Hepatocyte (in vitro differentiated cells): ENCODE measurements at regions not wholly inside any gene's neighbourhood (a gene's known extent, or its start where the extent isn't known, plus 50 kb on each side); places are given as distances from the start of the nearest gene placed in this dataset.
"Not testable (repeated sequence)": the region's sequence is repeated elsewhere in the genome, so short reads cannot be mapped to it uniquely, and the experiment has no call there.

ENCODE experiments used
- DNase-seq: peaks from one replicate; pipeline ENCODE4 v3.0.0-alpha.2; 2016; ENCODE audit warnings: low spot score
- H2AFZ ChIP-seq: fragments of 200-600 bp; sonication (generic); 2 replicates; pipeline ENCODE4 v1.6.0; 2016; ENCODE audit warnings: antibody characterized with exemption, mild to moderate bottlenecking
- H3K27ac ChIP-seq: fragments of 200-600 bp; sonication (generic); 2 replicates; pipeline ENCODE4 v1.5.1; 2016; ENCODE audit warnings: mild to moderate bottlenecking
- H3K27me3 ChIP-seq: fragments of 200-600 bp; sonication (generic); 2 replicates; pipeline ENCODE4 v1.6.1; 2016
- H3K36me3 ChIP-seq: fragments of 200-600 bp; sonication (generic); replicated peaks from 2 replicates; pipeline ENCODE4 v1.5.1; 2016; ENCODE audit warnings: low read depth; ENCODE audit not compliant: insufficient read depth
- H3K4me1 ChIP-seq: fragments of 200-600 bp; sonication (generic); 2 replicates; pipeline ENCODE4 v1.5.1; 2016; ENCODE audit warnings: mild to moderate bottlenecking, moderate library complexity; ENCODE audit not compliant: insufficient read depth
- H3K4me2 ChIP-seq: fragments of 200-600 bp; sonication (generic); 2 replicates; pipeline ENCODE4 v1.6.0; 2016
- H3K4me3 ChIP-seq: fragments of 200-600 bp; sonication (generic); 2 replicates; pipeline ENCODE4 v1.5.1; 2016; ENCODE audit warnings: mild to moderate bottlenecking
- H3K79me2 ChIP-seq: fragments of 200-600 bp; sonication (generic); 2 replicates; pipeline ENCODE4 v1.6.0; 2017; ENCODE audit warnings: mild to moderate bottlenecking
- H3K9me2 ChIP-seq: fragments of 200-600 bp; sonication (generic); replicated peaks from 2 replicates; pipeline ENCODE4 v1.6.0; 2017; ENCODE audit warnings: mild to moderate bottlenecking; ENCODE audit not compliant: insufficient read depth
- H3K9me3 ChIP-seq: fragments of 200-600 bp; sonication (generic); 2 replicates; pipeline ENCODE4 v1.5.1; 2016; ENCODE audit warnings: low read depth, mild to moderate bottlenecking
- H4K20me1 ChIP-seq: fragments of 200-600 bp; sonication (generic); 2 replicates; pipeline ENCODE4 v1.6.0; 2016; ENCODE audit warnings: mild to moderate bottlenecking; ENCODE audit not compliant: insufficient read depth, poor library complexity, severe bottlenecking
- EZH2 ChIP-seq: fragments of 200-600 bp; sonication (generic); IDR thresholded peaks from 2 replicates; pipeline ENCODE4 v1.6.1; 2016; ENCODE audit warnings: antibody characterized with exemption, mild to moderate bottlenecking, borderline replicate concordance
- EZH2phosphoT487 ChIP-seq: fragments of 200-600 bp; sonication (generic); IDR thresholded peaks from one replicate; pipeline ENCODE4 v1.6.1; 2018; ENCODE audit warnings: antibody characterized with exemption, mild to moderate bottlenecking, low read depth, moderate library complexity; ENCODE audit not compliant: unreplicated experiment, severe bottlenecking
- WGBS: methylation state at CpG from one replicate; pipeline ENCODE4 v1.1.6; 2016; ENCODE audit warnings: low lambda C conversion rate; ENCODE audit errors: missing lambda C conversion rate; 5-methylcytosine and 5-hydroxymethylcytosine counted together
- TF ChIP-seq, protein P1 (sequence below): fragments of 200-600 bp; sonication (generic); IDR thresholded peaks from 2 replicates; pipeline ENCODE4 v1.5.1; 2016; ENCODE audit warnings: antibody characterized with exemption, mild to moderate bottlenecking; ENCODE audit not compliant: poor library complexity

DNA sequence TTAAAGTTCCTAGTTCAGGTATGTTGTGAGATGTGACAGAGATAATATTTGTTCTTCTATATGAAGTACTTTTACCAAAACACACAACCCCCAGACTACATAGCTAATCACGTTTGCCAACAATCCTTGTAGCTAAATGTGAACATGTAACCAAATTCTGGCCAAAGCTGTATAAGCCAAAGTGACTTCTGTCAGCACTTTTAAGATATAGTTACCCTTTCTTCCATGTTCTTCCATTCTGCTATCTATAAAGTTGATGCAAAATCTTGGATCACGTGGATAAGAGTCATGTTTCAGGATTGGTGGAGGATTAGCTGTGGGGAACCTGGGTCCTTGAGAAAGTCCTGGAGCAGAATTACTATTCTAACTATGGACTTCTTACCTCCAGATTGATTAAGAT lies 1366.6 kb downstream of the FSCB start:
- no peaks in the 10 kb centered on the region for H3K79me2 ChIP-seq
- H3K27me3 ChIP-seq = no peaks in the 10 kb centered on the region
- H3K4me1 ChIP-seq = no peaks in the 10 kb centered on the region
- H3K36me3 ChIP-seq = no peaks in the 10 kb centered on the region
- H3K9me3 ChIP-seq = no peaks in the 10 kb centered on the region
- DNase-seq = no peak
- H4K20me1 ChIP-seq = no peaks in the 10 kb centered on the region
- WGBS = 73% methylated on average over 2 of the region's 2 CpGs
- H3K4me3 ChIP-seq = no peak overlapping the region
- H3K9me2 ChIP-seq = no peaks in the 10 kb centered on the region
- no peak for TF ChIP-seq EZH2
- TF ChIP-seq, protein P1, sequence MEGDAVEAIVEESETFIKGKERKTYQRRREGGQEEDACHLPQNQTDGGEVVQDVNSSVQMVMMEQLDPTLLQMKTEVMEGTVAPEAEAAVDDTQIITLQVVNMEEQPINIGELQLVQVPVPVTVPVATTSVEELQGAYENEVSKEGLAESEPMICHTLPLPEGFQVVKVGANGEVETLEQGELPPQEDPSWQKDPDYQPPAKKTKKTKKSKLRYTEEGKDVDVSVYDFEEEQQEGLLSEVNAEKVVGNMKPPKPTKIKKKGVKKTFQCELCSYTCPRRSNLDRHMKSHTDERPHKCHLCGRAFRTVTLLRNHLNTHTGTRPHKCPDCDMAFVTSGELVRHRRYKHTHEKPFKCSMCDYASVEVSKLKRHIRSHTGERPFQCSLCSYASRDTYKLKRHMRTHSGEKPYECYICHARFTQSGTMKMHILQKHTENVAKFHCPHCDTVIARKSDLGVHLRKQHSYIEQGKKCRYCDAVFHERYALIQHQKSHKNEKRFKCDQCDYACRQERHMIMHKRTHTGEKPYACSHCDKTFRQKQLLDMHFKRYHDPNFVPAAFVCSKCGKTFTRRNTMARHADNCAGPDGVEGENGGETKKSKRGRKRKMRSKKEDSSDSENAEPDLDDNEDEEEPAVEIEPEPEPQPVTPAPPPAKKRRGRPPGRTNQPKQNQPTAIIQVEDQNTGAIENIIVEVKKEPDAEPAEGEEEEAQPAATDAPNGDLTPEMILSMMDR = no peak
- TF ChIP-seq EZH2phosphoT487 = no peak
- no peak overlapping the region for H2AFZ ChIP-seq
- H3K27ac ChIP-seq = no peak overlapping the region
- H3K4me2 ChIP-seq = no peak overlapping the region

DNA sequence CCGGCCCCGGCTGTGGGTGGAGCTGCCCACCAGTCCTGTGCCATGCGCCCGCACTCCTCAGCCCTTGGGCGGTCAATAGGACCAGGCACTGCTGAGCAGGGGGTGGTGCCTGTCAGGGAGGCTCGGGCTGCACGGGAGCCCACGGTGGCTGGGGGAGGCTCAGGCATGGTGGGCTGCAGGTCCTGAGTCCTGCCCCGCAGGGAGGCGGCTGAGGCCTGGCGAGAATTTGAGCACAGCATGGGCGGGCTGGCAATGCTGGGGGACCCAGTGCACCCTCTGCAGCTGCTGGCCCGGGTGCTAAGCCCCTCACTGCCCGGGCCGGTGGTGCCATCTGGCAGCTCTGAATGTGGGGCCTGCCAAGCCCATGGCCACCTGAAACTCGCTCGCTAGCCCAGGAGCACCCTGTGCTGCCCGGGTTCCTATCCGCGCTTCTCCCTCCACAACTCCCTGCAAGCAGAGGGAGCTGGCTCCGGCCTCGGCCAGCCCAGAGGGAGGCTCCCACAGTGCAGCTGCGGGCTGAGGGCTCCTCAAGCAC lies 1371.1 kb downstream of the FSCB start:
- no peaks in the 10 kb centered on the region for H3K27me3 ChIP-seq
- no peaks in the 10 kb centered on the region for H3K9me2 ChIP-seq
- WGBS = 96% methylated on average over 23 of the region's 23 CpGs
- no peaks in the 10 kb centered on the region for H4K20me1 ChIP-seq
- no peak overlapping the region for H3K4me2 ChIP-seq
- H3K27ac ChIP-seq = no peak overlapping the region
- no peak for TF ChIP-seq EZH2phosphoT487
- TF ChIP-seq EZH2 = no peak
- no peaks in the 10 kb centered on the region for H3K79me2 ChIP-seq
- H3K9me3 ChIP-seq = no peaks in the 10 kb centered on the region
- H3K36me3 ChIP-seq = no peaks in the 10 kb centered on the region
- no peak for DNase-seq
- H3K4me1 ChIP-seq = no peaks in the 10 kb centered on the region
- H2AFZ ChIP-seq = no peak overlapping the region
- no peak overlapping the region for H3K4me3 ChIP-seq

DNA sequence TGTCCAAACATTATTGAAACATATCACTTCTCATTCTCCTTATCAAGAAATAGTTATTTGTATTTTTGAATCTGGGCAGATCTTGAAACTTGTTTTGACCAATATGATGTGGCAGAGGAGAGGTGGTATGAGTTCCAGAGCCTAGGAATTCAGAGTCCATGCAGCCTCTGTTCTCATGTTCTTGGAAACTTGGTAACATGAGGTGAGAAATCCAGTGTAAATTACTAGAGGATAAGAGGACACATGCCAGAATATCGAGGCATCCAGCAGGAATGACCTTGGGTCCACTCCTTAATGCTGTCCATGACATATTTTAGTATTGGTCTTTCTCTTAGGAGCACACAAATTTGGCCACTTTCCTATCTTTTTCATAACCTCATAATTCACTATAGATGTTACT lies 1374.6 kb downstream of the FSCB start:
- Histone ChIP-seq H2AFZ (no peak overlapping the region), H4K20me1 (no peaks in the 10 kb centered on the region), H3K36me3 (no peaks in the 10 kb centered on the region), H3K4me1 (no peaks in the 10 kb centered on the region), H3K9me3 (no peaks in the 10 kb centered on the region), H3K27ac (no peak overlapping the region), H3K4me2 (no peak overlapping the region), H3K79me2 (no peaks in the 10 kb centered on the region), H3K4me3 (no peak overlapping the region), H3K9me2 (no peaks in the 10 kb centered on the region), H3K27me3 (no peaks in the 10 kb centered on the region)
- TF ChIP-seq, protein P1 = no peak
- TF ChIP-seq EZH2 = no peak
- TF ChIP-seq EZH2phosphoT487 = no peak
- no peak for DNase-seq
- 64% methylated on average over 1 of the region's 1 CpG for WGBS

DNA sequence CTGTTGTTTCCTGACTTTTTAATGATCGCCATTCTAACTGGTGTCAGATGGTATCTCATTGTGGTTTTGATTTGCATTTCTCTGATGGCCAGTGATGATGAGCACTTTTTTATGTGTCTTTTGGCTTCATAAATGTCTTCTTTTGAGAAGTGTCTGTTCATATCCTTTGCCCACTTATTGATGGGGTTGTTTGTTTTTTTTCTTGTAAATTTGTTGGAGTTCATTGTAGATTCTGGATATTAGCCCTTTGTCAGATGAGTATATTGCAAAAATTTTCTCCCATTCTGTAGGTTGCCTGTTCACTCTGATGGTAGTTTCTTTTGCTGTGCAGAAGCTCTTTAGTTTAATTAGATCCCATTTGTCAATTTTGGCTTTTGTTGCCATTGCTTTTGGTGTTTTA lies 1378.7 kb downstream of the FSCB start:
- H3K4me3 ChIP-seq, H3K36me3 ChIP-seq, H3K4me1 ChIP-seq, H3K27ac ChIP-seq, H4K20me1 ChIP-seq, H3K27me3 ChIP-seq, H2AFZ ChIP-seq, H3K79me2 ChIP-seq, H3K9me3 ChIP-seq, H3K4me2 ChIP-seq, H3K9me2 ChIP-seq, DNase-seq: not testable (repeated sequence)
- 93% methylated on average over 1 of the region's 1 CpG for WGBS

DNA sequence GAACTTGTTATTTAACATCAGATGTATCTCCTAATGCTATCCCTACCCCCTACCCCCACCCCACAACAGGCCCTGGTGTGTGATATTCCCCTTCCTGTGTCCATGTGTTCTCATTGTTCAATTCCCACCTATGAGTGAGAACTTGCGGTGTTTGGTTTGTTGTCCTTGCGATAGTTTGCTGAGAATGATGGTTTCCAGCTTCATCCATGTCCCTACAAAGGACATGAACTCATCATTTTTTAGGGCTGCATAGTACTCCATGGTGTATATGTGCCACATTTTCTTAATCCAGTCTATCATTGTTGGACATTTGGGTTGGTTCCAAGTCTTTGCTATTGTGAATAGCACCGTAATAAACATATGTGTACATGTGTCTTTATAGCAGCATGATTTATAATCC lies 1379.2 kb downstream of the FSCB start:
- H3K4me3 ChIP-seq, H3K36me3 ChIP-seq, H3K79me2 ChIP-seq, DNase-seq, H3K9me2 ChIP-seq, H3K27ac ChIP-seq, H2AFZ ChIP-seq, H3K4me1 ChIP-seq, H3K27me3 ChIP-seq, H4K20me1 ChIP-seq, H3K4me2 ChIP-seq, H3K9me3 ChIP-seq: not testable (repeated sequence)
- WGBS = 92% methylated on average over 3 of the region's 3 CpGs
